Endothelial cell of umbilical vein (primary cell): ENCODE measurements at regions not wholly inside any gene's neighbourhood (a gene's known extent, or its start where the extent isn't known, plus 50 kb on each side); places are given as distances from the start of the nearest gene placed in this dataset.

ENCODE experiments used
- EZH2 ChIP-seq: IDR thresholded peaks from 2 replicates; pipeline ENCODE4 v1.6.1; 2012; ENCODE audit warnings: borderline replicate concordance, low read depth, mild to moderate bottlenecking, moderate library complexity, low read length, inconsistent platforms; ENCODE audit not compliant: severe bottlenecking
- GATA2 ChIP-seq: IDR thresholded peaks from 2 replicates; pipeline ENCODE4 v1.7.0; 2011; ENCODE audit warnings: low read depth, mild to moderate bottlenecking, moderate library complexity, mixed read lengths, low read length; ENCODE audit not compliant: insufficient read length, insufficient read depth
- JUN ChIP-seq: IDR thresholded peaks from 2 replicates; pipeline ENCODE4 v1.6.1; 2011; ENCODE audit warnings: borderline replicate concordance, low read depth; ENCODE audit not compliant: insufficient read length, insufficient read depth
- MYC ChIP-seq: IDR thresholded peaks from one replicate; pipeline ENCODE4 v1.6.1; 2011; ENCODE audit warnings: mild to moderate bottlenecking, low read depth, low read length
- POLR2A ChIP-seq: IDR thresholded peaks from 2 replicates; pipeline ENCODE4 v1.6.1; 2012; ENCODE audit warnings: low read depth, mild to moderate bottlenecking, control low read depth, low read length
- POLR2AphosphoS5 ChIP-seq: IDR thresholded peaks from 2 replicates; pipeline ENCODE4 v1.6.1; 2012; ENCODE audit warnings: low read depth, mild to moderate bottlenecking, control low read depth, low read length, moderate library complexity; ENCODE audit not compliant: insufficient read depth
- TF ChIP-seq, protein P1 (sequence below), 2 donors: IDR thresholded peaks; 1 replicate in 1 of 2; 2 replicates in 1 of 2; pipeline ENCODE4 v1.5.1; 2011; ENCODE audit warnings: low read length in 2 of 2, mild to moderate bottlenecking in 2 of 2, moderate library complexity in 2 of 2, control low read depth in 1 of 2, inconsistent platforms in 1 of 2, low read depth in 1 of 2; ENCODE audit not compliant: insufficient read depth in 1 of 2; ENCODE audit errors: extremely low read depth in 1 of 2
- TF ChIP-seq, protein P2 (sequence below): IDR thresholded peaks from 2 replicates; pipeline ENCODE4 v1.6.1; 2011; ENCODE audit not compliant: insufficient read depth, insufficient read length

DNA sequence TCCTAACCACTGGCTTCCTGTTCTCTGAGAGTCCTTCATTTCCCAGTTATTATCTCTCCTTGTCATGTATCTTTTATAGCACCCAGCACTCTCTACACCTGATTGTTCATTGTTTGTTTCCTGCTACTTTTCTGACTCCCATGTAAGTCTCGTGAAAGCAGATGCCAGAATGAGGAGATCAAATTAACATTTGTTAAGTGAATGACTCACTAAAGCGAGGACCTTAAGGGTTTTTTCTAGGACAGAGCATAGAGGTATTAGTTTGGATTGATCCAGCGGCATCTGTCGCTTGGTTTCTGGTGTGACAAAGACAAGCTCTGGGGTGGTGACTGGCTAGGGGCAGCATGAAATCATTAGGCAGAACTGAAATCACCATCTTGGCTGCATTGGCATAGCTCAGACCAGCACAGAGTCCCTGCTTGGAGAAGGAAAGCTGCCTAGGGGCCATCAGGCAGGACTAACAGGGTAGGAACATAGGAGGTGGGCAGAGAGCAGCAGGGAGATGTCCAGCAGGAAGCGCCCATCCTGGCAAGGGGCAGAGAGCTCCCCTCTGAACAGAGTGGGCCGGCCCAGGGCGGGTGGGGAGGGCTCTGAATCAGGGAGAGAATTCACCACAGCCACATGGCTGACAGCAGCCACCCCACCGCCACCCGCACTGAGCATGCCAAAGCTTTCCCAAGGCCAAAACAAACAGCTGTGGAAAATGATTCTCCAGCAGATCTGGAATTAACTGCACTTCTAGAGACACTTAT lies 97.1 kb upstream of the CEP85L start:
- no peak for TF ChIP-seq POLR2A
- no peak for TF ChIP-seq JUN
- TF ChIP-seq, protein P1, sequence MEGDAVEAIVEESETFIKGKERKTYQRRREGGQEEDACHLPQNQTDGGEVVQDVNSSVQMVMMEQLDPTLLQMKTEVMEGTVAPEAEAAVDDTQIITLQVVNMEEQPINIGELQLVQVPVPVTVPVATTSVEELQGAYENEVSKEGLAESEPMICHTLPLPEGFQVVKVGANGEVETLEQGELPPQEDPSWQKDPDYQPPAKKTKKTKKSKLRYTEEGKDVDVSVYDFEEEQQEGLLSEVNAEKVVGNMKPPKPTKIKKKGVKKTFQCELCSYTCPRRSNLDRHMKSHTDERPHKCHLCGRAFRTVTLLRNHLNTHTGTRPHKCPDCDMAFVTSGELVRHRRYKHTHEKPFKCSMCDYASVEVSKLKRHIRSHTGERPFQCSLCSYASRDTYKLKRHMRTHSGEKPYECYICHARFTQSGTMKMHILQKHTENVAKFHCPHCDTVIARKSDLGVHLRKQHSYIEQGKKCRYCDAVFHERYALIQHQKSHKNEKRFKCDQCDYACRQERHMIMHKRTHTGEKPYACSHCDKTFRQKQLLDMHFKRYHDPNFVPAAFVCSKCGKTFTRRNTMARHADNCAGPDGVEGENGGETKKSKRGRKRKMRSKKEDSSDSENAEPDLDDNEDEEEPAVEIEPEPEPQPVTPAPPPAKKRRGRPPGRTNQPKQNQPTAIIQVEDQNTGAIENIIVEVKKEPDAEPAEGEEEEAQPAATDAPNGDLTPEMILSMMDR (IDR thresholded peaks at IDR 0.05; ENCODE audit: extremely low read depth in 1 of 2, insufficient read depth in 1 of 2, low read depth in 1 of 2, low read length in 2 of 2), result no peak
- no peak for TF ChIP-seq GATA2
- no peak for TF ChIP-seq EZH2
- TF ChIP-seq, protein P2, sequence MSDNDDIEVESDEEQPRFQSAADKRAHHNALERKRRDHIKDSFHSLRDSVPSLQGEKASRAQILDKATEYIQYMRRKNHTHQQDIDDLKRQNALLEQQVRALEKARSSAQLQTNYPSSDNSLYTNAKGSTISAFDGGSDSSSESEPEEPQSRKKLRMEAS, result no peak
- TF ChIP-seq MYC, result no peak
- TF ChIP-seq POLR2AphosphoS5, result no peak
